ENCODE measurements at regions not wholly inside any gene's neighbourhood (a gene's known extent, or its start where the extent isn't known, plus 50 kb on each side); places are given as distances from the start of the nearest gene placed in this dataset.

GRCh38 chr5:144076521-144077083 lies 93.9 kb downstream of the YIPF5 start:
- BruUV-seq (replicated peaks) = no TSS peak
- POLR2A ChIA-PET (ENCODE audit: low non-redundant PET) = no interaction called here
- TF ChIP-seq EZH2 (IDR thresholded peaks at IDR 0.05; ENCODE audit: borderline replicate concordance, low read depth, low read length, poor library complexity, severe bottlenecking) (no peak), CTCF (conservative IDR thresholded peaks at IDR 0.05; ENCODE audit: low read depth, low read length) (no peak)

GRCh38 chr5:144083185-144083584 lies 87.3 kb downstream of the YIPF5 start:
- H3K9me3 ChIP-seq (ENCODE audit: low read depth, low read length, poor library complexity, severe bottlenecking) = no peaks in the 10 kb centered on the region
- H3K4me1 ChIP-seq (ENCODE audit: insufficient read depth, low read length, poor library complexity, severe bottlenecking) = no peaks in the 10 kb centered on the region
- H3K4me3 ChIP-seq (ENCODE audit: low read depth, low read length, poor library complexity, severe bottlenecking) = no peak overlapping the region
- BruUV-seq (replicated peaks) = no TSS peak
- H3K27me3 ChIP-seq (replicated peaks; ENCODE audit: insufficient read depth, low read depth, low read length, poor library complexity) = peaks cover 10% of the 10 kb centered on the region
- intact Hi-C loops (cut with micrococcal nuclease; ENCODE audit: unreplicated experiment) = no loop called here
- CTCF ChIA-PET = no interaction called here
- no peak overlapping the region for H3K27ac ChIP-seq (ENCODE audit: low read depth, low read length, poor library complexity, severe bottlenecking)
- H3K36me3 ChIP-seq (ENCODE audit: insufficient read depth, low read length, poor library complexity, severe bottlenecking) = no peaks in the 10 kb centered on the region
- POLR2A ChIA-PET (ENCODE audit: low non-redundant PET) = no interaction called here
- no peak for TF ChIP-seq EZH2 (IDR thresholded peaks at IDR 0.05; ENCODE audit: borderline replicate concordance, low read depth, low read length, poor library complexity, severe bottlenecking)
- no peak for TF ChIP-seq CTCF (conservative IDR thresholded peaks at IDR 0.05; ENCODE audit: low read depth, low read length)
- DNase-seq (ENCODE audit: low spot score) = no peak

More at GRCh38 chr5:144076521-144077083, 93.9 kb downstream of the YIPF5 start:
- CTCF ChIA-PET = no interaction called here
- Histone ChIP-seq H3K9me3 (ENCODE audit: low read depth, low read length, poor library complexity, severe bottlenecking) (no peaks in the 10 kb centered on the region), H3K36me3 (ENCODE audit: insufficient read depth, low read length, poor library complexity, severe bottlenecking) (no peaks in the 10 kb centered on the region), H3K4me3 (ENCODE audit: low read depth, low read length, poor library complexity, severe bottlenecking) (no peak overlapping the region), H3K27ac (ENCODE audit: low read depth, low read length, poor library complexity, severe bottlenecking) (no peak overlapping the region), H3K27me3 (replicated peaks; ENCODE audit: insufficient read depth, low read depth, low read length, poor library complexity) (peaks cover 7% of the 10 kb centered on the region), H3K4me1 (ENCODE audit: insufficient read depth, low read length, poor library complexity, severe bottlenecking) (no peaks in the 10 kb centered on the region)
- no peak for DNase-seq (ENCODE audit: low spot score)
- intact Hi-C loops (cut with micrococcal nuclease; ENCODE audit: unreplicated experiment) = no loop called here

- no peak for DNase-seq (ENCODE audit: low spot score)
Observed at GRCh38 chr5:144084971-144085370, 85.5 kb downstream of the YIPF5 start.

More at GRCh38 chr5:144084971-144085370, 85.5 kb downstream of the YIPF5 start:
- Histone ChIP-seq H3K4me1 (ENCODE audit: insufficient read depth, low read length, poor library complexity, severe bottlenecking) (no peaks in the 10 kb centered on the region), H3K4me3 (ENCODE audit: low read depth, low read length, poor library complexity, severe bottlenecking) (no peak overlapping the region), H3K9me3 (ENCODE audit: low read depth, low read length, poor library complexity, severe bottlenecking) (no peaks in the 10 kb centered on the region), H3K27me3 (replicated peaks; ENCODE audit: insufficient read depth, low read depth, low read length, poor library complexity) (peaks cover 6% of the 10 kb centered on the region), H3K36me3 (ENCODE audit: insufficient read depth, low read length, poor library complexity, severe bottlenecking) (no peaks in the 10 kb centered on the region), H3K27ac (ENCODE audit: low read depth, low read length, poor library complexity, severe bottlenecking) (no peak overlapping the region)
- TF ChIP-seq EZH2 (IDR thresholded peaks at IDR 0.05; ENCODE audit: borderline replicate concordance, low read depth, low read length, poor library complexity, severe bottlenecking) = no peak
- TF ChIP-seq CTCF (conservative IDR thresholded peaks at IDR 0.05; ENCODE audit: low read depth, low read length) = no peak
- BruUV-seq (replicated peaks) = no TSS peak
- CTCF ChIA-PET = no interaction called here
- intact Hi-C loops (cut with micrococcal nuclease; ENCODE audit: unreplicated experiment) = no loop called here
- POLR2A ChIA-PET (ENCODE audit: low non-redundant PET) = no interaction called here
